DMS53 treated with DMSO at 0.1 percent for 48 hours (cell line): ENCODE measurements at regions not wholly inside any gene's neighbourhood (a gene's known extent, or its start where the extent isn't known, plus 50 kb on each side); places are given as distances from the start of the nearest gene placed in this dataset.
"Not testable (repeated sequence)": the region's sequence is repeated elsewhere in the genome, so short reads cannot be mapped to it uniquely, and the experiment has no call there.

Experiments
- DNase-seq: peaks from one replicate; lab custom pipeline; 2025; ENCODE audit not compliant: unreplicated experiment; lab: John Stamatoyannopoulos, UW

DNA sequence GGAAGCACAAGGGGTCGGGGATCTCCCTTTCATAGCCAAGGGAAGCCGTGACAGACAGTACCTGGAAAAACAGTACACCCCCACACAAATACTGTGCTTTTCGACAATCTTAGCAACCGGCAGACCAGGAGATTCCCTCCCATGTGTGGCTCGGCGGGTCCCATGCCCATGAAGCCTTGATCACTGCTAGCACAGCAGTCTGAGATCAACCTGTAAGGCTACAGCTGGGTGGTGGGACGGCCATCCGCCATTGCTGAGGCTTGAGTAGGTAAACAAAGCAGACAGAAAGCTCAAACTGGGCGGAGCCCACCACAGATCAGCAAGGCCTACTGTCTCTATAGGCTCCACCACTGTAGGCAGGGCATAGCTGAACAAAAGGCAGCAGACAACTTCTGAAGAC is 180.2 kb upstream of the SOX6 start:
- DNase-seq, result no peak

DNA sequence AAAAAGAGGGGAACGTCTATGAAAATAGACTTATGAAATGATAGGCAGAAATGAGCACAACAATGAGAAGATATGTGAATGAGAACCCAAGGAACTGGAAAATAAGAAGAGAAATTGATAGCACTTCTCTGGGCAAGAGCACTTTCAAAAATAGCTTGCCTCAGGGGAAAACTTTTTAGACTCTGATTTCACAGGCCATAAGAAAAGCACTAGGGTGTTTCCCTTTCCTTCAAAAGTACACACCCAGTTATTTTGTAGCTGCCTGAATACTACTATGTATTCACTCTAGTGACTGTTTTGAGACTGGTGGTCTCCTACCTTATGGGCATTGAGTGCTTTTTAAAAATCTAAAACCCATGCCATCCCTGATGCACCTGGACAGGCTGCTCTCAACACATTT is 172.3 kb upstream of the SOX6 start:
- DNase-seq, result no peak

DNA sequence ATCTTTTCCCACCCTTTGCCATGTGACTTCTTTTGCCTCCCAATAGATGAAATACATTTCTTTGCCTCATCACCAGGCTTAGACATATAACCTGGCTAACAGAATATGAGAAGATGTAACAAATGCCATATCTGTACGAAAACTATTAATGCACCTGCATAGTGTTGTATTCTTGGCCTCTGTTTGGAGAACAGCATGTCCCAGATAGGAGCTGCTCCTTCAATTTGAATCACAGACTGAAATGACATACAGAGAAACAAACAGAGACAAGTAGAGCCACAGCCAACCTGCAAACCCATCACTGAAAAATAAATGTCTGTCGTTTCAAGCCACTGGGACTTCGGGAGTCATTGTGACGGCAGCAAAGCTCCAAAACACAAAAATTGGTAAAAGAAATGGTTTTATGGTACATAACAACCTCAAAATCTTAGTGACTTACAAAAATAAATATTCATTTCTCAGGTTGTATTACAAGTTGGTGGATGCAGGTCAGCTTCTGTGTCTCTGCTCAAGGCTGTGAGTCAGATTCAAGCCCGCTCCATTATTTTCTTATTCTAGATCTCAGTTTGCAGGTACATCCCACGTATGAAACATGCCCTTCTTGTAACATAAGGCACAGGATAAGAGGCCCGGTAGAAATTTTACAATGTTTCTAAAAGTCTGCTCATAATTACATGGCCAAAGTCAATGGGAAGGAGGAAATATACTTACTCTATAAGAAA is 171.3 kb upstream of the SOX6 start:
- DNase-seq, result no peak

DNA sequence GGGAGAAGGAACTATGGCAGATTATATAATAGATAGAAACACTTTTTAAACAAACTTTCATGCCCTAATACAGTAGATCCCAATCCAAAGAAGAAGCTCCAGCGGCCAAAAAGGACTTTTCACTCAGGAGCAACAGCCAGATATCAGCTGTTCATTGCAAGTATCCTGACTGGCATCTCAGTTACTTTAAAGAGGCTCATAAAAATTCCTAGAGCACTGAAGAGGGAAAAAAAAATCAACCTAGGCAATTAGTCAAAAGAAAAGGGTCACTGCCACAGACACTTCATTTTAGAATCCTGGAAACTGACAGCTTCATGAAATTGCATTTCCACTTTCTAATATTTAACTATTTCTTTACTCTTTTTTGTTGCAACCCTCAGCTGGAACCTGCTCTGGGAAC is 170.6 kb upstream of the SOX6 start:
- DNase-seq, result no peak

DNA sequence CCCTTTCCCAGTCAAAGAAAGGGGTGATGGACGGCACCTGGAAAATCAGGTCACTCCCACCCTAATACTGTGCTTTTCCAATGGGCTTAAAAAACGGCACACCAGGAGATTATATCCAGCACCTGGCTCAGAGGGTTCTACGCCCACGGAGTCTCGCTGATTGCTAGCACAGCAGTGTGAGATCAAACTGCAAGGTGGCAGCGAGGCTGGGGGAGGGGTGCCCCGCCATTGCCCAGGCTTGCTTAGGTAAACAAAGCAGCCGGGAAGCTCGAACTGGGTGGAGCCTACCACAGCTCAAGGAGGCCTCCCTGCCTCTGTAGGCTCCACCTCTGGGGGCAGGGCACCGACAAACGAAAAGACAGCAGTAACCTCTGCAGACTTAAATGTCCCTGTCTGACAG is 164.4 kb upstream of the SOX6 start:
- not testable (repeated sequence) for DNase-seq

DNA sequence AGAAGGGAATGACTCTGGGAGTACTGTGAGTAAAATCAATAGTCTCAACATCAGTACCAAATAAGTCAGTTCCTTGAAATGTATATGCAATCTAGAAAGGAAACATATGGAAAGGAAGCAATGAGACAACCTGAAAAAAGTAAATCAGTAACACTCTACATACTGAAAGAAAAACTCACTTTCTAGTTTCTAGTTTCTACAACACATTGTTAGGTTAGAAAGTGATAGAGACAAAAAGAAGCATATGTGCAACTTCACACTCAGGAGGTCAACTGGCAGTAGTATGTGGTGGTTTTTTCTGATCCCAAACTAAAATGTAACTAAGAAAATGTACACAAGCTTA is 156.5 kb upstream of the SOX6 start:
- no peak for DNase-seq

DNA sequence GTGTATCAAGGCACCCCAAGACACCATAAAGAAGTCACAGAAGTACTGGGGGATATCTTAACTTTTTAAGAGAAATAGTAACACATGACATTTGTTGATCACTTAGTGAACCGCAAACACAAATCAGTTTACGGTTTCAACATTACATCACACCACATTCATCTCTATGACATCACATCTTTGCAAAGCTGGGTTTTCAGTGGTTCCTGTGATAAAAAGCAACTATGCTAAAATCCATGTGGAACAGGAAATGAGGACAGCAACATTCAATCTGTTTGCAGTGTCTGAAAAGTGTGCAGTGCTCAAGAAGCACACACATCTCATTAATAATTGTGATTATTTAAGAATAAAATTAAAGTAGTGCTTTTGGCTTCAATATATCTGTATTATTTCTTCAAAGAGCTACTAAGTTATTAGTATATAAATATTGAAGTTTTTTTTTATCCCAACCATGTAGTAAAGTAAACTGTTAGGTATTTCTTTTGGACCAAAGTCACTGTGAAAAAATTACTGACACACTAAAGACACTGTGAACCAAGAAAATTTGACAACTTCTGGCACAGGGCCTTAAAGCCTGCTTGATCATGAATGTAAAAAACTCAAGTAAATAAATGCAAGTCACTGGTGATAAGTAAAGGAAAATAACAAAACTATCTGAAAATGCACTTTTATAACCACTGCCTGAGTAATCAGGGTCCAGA is 156.0 kb upstream of the SOX6 start:
- DNase-seq, result no peak

DNA sequence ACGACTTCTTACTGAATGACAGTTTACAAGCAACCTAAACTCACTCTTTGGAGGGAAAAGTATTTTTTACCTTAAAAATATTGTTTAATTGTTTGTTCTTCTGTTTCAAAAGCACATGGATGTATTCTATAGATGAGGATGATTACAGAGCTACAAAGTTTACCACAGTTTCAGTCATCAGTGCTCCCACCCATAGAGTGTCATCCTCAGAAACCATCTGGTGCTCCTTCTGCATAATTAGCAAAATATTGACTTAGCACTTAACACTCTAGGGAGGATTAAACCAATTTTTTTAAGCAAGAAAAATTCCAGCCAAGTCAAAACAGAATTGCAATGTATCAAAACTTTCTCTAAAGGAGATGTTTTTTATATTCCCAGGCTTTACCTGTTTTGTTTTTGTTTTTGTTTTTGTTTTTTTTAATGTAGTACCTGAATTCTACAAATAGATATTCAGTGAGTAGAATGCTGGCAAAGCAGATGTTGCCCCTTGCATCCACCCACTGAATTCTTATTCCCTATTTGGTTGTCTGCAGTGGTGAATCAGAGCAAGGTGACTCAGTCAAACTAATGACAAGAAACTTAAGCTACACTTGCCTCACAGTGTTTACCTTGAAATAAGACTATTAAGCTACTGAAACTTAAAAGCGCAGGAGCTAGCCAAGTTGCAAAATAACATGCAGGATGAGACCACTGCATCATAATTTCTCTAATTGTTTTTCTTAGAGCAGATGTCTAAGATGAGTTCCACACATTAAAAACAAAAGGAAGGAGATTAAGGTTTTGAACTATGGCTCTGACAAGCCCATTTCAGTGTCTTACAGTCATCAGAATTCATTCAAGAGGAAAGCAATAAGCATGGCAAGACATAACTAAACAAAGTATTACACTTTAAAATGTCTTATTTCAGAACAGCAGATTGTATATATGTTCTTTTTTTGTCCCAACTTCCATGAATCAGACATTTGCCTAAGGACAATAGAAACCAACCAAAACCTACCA is 155.1 kb upstream of the SOX6 start:
- DNase-seq, result peak; percentile 14

DNA sequence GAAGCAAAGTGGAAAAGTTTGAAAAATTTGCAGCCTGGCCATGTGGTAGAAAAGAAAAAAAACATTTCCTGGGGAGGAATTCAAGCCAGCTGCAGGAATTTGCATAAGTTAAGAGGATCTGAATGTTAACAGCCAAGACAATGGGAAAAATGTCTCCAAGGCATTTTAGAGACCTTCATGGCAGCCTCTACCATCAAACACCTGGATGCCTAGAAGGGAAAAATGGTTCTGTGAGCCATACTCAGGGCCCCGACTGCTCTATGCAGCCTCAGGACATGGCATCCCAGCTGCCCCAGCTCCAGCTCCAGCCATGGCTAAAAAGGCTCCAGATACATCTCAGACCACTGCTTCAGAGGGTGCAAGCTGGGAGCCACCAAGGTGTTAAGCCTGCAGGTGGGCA is 149.1 kb upstream of the SOX6 start:
- DNase-seq, result no peak

DNA sequence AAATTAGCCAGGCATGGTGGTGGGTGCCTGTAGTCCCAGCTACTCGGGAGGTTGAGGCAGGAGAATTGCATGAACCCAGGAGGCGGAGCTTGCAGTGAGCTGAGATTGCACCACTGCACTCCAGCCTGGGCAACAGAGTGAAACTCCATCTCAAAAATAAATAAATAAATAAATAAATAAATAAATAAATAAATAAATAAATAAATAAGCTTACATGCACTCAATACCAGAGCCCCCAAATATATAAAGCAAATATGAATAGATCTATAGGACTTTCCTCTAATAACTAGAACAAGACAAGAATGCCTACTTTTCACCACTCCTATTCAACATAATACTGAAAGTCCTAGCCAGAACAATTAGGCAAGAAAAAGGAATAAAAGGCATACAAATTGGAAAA is 147.5 kb upstream of the SOX6 start:
- DNase-seq, result not testable (repeated sequence)

DNA sequence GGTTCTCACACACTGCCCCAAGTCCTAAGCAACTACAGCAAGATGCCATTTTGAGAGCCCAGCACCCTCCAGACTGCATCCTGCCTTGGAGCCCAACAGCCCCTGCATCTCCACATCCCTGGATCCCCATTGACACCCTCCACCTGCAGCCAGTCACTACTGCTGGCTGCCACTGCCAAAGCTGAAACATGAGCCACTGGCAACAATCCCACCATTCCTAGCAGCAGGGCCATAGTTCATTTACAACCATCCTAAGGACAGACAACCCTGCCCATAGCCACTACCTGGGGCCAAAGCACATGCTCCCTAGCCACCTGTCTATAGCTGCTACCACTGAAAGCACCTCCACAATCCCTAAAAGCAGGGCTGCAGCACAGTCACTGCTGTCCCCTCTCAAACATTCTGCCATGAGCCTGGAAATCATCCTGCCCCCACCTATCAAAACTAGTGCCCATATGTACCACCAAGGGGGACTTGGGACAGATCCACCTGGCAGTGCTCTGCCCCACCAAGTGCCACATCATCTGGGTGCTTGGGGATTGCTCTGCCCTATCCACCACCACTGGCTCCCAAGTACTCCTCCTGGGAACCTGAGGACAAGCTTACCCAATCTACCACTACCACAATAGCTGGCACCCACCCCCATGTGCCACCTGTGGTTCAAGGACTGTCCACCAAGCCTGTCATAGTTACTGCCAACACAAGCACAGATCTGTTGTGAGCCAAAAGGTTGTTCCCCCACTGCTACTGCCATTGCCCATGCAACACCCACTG is 138.8 kb upstream of the SOX6 start:
- DNase-seq, result no peak

DNA sequence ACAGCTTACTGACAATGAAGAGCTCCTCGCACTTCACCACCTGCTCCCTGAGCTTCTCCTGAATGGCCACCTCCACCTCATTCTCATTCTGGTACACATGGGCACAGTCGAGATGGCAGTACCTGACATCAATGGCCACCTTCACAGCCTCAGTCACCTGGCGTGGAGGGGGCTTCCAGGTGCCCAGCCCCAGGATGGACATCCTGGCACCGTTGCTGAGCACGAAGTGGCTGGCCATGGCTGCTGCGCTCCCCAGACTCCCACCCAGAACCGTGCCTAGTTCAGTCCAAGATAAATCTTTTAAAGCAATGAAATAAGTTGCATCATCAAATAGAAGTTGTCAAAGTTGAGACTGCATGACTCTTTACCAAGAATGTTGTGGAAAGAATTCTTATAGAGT is 128.1 kb upstream of the SOX6 start:
- no peak for DNase-seq

DNA sequence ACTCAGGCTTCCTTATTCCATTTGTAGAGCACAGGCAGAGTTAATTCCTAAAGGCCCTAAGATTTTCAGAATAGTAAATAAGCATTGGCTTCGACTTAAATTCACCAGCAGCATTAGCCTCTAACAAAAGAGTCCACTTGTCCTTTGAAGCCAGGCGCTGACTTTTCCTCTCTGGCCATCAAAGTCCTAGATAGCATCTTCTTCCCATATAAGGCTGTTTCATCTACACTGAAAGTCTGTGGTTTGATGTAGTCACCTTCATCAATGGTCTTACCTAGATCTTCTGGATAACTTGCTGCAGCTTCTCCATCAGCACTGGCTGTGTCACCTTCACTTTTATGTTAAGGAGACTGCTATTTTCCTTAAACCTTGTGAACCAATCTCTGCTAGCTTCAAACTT is 118.3 kb upstream of the SOX6 start:
- DNase-seq, result no peak

DNA sequence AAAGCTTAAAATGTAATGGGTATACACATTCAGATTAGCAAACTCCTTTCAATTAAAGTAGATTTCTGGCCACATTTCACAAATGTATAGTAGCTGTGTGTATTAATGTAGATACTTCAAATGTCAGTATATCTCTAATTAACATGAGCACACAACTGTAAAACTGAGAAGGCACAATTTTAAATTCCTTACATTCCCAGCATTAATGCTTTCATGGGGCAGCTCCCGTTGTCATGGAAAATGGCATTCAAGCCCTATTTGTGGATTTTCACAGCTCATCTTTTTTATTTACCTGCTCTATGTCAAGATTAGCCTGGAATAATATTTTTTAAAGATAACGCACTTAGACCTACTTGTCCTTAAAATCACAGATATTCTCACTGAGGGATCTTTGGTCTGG is 113.6 kb upstream of the SOX6 start:
- DNase-seq, result no peak

DNA sequence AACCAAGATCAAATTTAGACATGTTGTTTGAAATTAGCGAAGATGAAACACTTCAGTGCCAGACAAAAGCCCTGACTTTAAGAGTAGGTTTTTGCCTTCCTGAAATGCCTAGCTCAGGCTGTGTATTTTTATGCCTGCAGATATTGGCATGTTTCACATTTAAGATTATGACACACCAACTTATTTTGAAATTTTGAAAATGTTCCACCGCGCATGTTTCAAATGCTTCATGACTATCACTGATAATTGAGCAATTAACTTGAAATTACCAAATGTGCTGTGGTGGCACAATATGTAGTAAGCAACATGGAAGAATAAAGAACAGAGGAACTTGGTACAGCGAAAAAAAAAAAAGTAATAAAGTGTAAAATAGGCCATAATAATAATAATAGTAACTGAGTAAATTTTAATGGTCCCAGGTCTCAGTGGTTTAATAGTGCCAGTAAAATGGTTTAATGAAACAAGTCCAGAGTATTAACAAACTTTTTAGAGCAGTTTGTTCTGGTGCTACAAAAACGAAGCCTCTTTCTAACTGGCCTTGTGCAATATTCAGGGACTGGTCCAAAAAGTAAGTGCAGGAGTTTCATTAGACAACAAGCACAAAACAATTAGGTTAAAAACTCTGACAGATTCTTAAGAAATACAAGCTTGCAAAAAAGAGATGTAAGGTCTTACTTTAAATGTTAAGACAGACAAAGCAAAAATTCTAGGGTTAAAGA is 112.5 kb upstream of the SOX6 start:
- no peak for DNase-seq

DNA sequence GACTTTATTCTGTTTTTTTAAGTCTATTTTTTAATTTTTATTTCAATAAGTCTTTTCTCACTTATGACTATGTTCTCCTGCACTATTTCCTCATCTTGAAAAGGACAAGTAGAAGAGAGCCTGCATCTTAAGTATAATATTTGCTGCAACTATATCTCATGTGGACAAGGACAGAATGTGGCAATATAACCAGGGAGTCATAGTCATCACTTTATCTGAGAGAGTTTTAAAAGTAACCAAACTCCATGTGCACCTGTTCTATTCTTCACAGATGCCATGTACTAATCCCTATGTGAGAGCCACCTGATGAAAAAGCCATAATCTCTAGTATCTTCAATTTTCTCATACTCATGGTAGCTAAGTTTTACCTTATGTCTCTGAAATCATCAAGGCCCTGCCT is 104.2 kb upstream of the SOX6 start:
- no peak for DNase-seq

DNA sequence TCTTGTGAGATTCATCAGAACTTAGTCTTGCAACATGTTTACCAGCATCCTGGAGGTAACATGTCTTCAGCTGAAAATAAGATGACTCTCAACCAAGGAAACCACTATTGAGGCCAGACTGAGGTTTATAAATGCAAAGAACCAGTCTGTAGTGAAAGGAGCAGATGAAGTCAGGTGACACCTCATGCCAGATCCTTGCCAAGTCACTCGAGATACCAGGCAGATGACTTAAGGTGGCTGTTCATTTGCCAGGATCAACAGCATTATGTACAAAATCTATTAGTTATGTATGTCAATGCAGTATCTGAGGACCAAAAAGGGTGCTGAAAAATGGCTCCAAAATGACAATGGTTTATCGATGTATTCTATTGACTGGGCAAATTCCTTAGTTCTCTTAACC is 100.0 kb upstream of the SOX6 start:
- no peak for DNase-seq

DNA sequence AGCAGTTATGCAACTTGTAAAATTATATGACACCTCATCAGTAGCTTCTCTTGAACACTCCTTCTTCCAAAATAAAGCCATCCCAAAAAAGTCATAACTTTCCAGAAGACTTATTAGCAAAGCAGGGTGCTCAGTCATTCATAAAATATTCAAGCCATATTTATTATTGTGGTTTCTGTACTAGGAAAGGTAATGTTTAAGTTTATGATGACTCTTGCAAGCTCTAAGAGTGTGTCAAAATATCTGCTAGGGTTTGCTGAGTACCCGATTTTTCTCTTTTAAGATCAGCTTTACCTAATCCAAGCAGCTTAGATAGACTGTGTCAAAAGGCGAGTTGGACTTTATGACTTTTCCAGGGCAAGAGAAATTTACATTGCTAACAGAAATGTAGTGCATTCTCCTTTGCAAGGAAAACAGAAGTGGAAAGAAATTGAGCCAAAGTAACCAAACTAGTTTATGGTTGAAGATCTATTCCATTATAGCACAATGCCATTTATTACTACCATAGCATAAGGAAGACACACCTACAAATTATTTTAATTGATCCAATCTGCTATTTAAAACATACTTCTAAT is 98.0 kb upstream of the SOX6 start:
- no peak for DNase-seq

DNA sequence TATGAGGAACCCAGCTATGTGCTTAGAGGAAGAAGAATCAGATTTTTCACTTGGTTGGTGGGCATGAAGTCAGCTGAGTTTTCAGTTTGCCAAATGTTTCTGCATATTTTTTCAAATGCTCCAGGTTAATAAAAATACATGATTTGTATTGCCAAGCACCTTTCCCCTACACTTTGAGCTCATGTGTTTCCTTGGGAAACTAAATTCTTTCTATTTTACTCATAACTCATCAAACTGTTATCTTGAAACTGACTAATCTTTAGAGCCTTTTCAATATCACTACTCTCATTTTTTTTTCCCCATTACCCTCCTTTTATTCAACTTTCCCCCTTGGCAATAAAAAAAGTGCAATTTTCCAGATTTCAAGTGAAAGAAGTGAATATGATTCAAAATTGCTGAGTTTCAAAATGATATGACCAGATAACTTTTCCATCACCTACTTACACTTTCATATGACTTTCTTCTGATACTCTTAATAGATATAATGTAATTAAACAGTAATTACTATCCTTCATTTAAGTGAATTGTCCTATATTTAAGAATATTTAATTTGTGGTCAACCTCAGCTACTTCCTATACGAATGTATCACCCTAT is 91.9 kb upstream of the SOX6 start:
- DNase-seq, result no peak

DNA sequence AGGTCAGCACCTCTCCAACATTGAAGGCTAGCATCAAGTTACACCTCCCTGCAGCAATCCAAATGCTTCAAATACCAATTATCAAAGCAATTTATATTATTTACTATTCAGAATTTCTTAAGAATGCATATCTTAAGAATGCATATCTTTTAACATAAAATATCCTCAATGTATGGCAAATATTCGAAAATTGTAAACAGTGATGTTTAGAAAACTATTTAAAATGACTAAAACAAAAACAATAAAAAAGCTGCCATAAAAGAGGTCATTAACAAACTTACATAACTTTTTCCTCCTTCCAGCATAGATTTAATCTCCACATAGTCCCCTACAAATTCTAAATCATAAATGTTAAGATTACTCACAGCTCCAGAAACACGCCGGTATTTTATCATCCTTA is 85.1 kb upstream of the SOX6 start:
- no peak for DNase-seq
